ENCODE measurements at regions not wholly inside any gene's neighbourhood (a gene's known extent, or its start where the extent isn't known, plus 50 kb on each side); places are given as distances from the start of the nearest gene placed in this dataset.

- Histone ChIP-seq H3K9me1 (replicated peaks; ENCODE audit: control insufficient read depth, extremely low read depth, insufficient read depth, low read length) (no peaks in the 10 kb centered on the region), H3K27me3 (ENCODE audit: control insufficient read depth in 2 of 2, insufficient read depth in 2 of 2, low read length in 2 of 2) (peaks cover 8% of the 10 kb centered on the region in 2 experiments), H3K79me2 (ENCODE audit: control insufficient read depth, insufficient read depth, low read length) (no peaks in the 10 kb centered on the region), H3K4me2 (ENCODE audit: insufficient read depth, low read length) (no peak overlapping the region), H2AFZ (ENCODE audit: low read depth, low read length) (no peak overlapping the region), H3K9me3 (replicated peaks; ENCODE audit: control insufficient read depth, insufficient read depth, low read length) (no peaks in the 10 kb centered on the region), H3K4me3 (replicated peaks in 1 of 3; ENCODE audit: insufficient read depth in 1 of 3, low read depth in 1 of 3, low read length in 3 of 3) (no peak overlapping the region), H3K27ac (ENCODE audit: insufficient read depth, low read depth, low read length) (no peak overlapping the region), H3K4me1 (ENCODE audit: control insufficient read depth, extremely low read depth, insufficient read depth, low read length) (no peaks in the 10 kb centered on the region), H3K9ac (replicated peaks; ENCODE audit: extremely low read depth, insufficient read depth, low read length) (no peak overlapping the region), H4K20me1 (replicated peaks; ENCODE audit: control insufficient read depth, extremely low read depth, insufficient read depth, low read length) (no peaks in the 10 kb centered on the region), H3K36me3 (ENCODE audit: control insufficient read depth in 2 of 2, extremely low read depth in 1 of 2, insufficient read depth in 2 of 2, low read length in 2 of 2) (no peaks in the 10 kb centered on the region)
- no peak for TF ChIP-seq POLR2AphosphoS5 (IDR thresholded peaks at IDR 0.05; ENCODE audit: insufficient read depth, low read depth, low read length)
- no peak for TF ChIP-seq MYC (IDR thresholded peaks at IDR 0.05; ENCODE audit: low read depth, low read length)
- TF ChIP-seq EZH2 (IDR thresholded peaks at IDR 0.05; ENCODE audit: borderline replicate concordance, low read depth, low read length, severe bottlenecking), result no peak
- no peak for TF ChIP-seq FOS (IDR thresholded peaks at IDR 0.05; ENCODE audit: borderline replicate concordance, insufficient read depth, low read length)
- TF ChIP-seq JUN (IDR thresholded peaks at IDR 0.05; ENCODE audit: borderline replicate concordance, insufficient read depth, insufficient read length, low read depth), result no peak
- no peak for TF ChIP-seq CTCF (IDR thresholded peaks at IDR 0.05; ENCODE audit: extremely low read depth in 1 of 2, insufficient read depth in 1 of 2, low read depth in 1 of 2, low read length in 2 of 2)
- TF ChIP-seq, protein P1, sequence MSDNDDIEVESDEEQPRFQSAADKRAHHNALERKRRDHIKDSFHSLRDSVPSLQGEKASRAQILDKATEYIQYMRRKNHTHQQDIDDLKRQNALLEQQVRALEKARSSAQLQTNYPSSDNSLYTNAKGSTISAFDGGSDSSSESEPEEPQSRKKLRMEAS (IDR thresholded peaks at IDR 0.05; ENCODE audit: insufficient read depth, insufficient read length), result no peak
- no peak for TF ChIP-seq POLR2A (IDR thresholded peaks at IDR 0.05; ENCODE audit: low read depth, low read length)
- TF ChIP-seq GATA2 (IDR thresholded peaks at IDR 0.05; ENCODE audit: insufficient read depth, insufficient read length, low read depth, low read length), result no peak
- ChIA-PET CTCF (no interaction called here), POLR2A (no interaction called here)
- BruUV-seq (replicated peaks), result no TSS peak
- FAIRE-seq (no peak), DNase-seq (ENCODE audit: low read depth, low spot score) (no peak)
- dilution Hi-C loops (cut with MboI; ENCODE audit: extremely low pct_ligation_motif_present, low sequenced_read_pairs), result no loop called here
- intact Hi-C loops (cut with micrococcal nuclease), result no loop called here
Measured at GRCh38 chr20:63067721-63068560, 61.2 kb upstream of the BHLHE23 start.
